ENCODE measurements at regions not wholly inside any gene's neighbourhood (a gene's known extent, or its start where the extent isn't known, plus 50 kb on each side); places are given as distances from the start of the nearest gene placed in this dataset.
"Not testable (repeated sequence)": the region's sequence is repeated elsewhere in the genome, so short reads cannot be mapped to it uniquely, and the experiment has no call there.

DNA sequence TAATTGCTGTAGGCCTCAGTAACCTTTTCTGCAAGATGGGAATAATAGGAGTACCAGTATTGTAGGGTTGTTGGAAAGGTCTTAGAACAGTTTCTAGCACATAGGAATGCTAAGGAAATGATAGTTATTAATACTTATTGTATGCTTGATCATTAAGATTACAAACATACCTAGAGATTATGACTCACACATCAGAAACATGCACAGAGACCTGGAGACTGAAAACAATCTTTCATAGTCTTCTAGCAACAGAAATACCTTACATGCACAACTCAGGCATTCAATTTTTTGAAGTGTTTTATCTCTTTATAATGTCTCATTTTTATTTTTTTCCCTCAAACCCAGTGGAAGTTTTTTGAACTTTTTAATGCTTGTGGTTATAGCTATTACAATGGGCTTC, 104.4 kb upstream of the ZBTB20 start:
- no peak for DNase-seq (ENCODE audit: extremely low read depth, low read depth)

DNA sequence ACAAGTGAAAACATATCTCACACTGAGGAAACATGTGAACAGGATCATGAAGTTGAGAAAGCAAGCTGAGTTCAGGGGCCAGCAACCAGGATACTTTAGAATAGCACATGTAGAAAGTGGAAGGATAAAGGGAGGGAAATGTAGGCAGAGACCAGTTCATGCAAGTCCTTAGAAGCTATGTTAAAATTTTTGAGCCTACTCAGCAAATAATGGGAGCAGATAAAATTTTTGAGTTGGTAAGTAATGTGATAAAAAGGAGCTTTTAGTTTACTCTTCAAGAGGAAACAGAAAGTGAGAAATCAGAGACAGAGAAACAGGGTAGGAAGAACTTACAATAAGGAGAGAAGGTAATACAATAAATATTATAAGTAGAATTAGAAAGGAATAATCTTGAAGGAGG, 105.6 kb upstream of the ZBTB20 start:
- no peak for DNase-seq (ENCODE audit: extremely low read depth, low read depth)

DNA sequence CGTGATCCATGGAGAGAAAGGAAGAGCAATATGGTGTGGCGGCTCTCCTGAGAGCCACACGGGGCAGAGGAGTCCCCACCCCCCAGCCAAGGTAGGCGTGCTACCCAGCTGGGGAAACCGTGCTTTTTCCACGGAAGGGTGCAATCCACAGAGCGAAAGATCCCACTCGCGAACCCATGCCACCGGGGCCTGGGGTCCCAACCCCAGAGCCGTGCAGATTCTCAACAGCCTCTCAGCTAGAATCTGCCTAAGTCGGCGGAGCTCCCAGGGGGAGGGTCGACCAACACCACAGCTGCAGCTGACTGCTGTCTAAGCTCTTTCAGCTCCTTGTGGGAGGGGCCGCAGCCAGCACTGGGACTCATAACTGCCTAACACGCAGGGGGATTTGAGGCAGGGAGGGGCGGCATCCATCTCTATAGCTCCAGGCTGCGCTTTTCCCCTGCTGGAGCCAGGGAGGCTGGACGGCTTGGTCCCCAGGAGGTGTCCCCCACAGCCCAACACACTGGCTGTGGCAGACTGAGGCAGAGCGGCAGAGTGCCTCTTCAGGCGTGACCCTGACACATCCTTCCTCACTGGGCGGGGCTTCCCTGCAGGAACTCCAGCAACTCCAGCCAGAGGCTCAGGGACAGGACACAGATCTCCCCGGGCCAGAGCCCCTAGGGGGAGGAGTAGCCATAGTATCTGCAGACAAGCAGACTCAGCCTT, 107.6 kb upstream of the ZBTB20 start:
- no peak for DNase-seq (ENCODE audit: extremely low read depth, low read depth)

DNA sequence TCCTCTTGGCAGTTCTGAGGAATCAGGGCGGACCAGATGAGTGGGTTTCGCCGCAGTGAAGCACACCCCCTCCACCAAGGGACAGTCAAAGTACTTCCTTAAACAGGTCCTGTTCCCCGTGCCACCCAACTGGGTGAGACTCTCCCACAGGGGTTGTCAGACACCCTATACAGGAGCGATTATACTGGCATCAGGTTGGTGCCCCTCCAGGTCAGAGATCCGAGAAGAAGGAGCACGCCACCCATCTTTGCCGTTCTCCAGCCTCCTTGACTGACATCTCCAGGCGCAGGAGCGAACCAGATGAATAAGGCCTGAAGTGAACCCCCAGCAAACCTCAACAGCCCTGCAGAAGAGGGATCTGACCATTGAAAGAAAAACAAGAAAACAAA, 108.1 kb upstream of the ZBTB20 start:
- DNase-seq (ENCODE audit: extremely low read depth, low read depth), result no peak

DNA sequence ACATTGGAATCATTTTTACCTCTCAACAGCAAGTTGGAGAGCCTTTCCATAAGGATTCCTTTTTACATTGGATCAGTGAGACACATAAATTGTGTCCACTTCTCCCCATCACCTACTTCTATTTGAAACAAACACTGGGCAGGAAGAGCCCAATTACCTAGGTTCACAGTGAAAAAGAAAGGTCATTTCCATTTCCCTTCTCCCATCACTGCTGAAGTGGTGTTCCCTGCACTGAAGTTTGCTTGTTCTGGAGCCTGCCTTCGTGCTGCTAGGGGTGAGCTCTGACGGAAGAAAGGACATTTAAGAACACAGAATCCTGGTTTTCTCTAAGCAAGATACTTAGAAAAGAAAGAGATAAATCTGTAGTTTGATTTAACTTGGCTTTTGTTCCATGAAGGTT, 123.8 kb upstream of the ZBTB20 start:
- DNase-seq (ENCODE audit: extremely low read depth, low read depth), result no peak

DNA sequence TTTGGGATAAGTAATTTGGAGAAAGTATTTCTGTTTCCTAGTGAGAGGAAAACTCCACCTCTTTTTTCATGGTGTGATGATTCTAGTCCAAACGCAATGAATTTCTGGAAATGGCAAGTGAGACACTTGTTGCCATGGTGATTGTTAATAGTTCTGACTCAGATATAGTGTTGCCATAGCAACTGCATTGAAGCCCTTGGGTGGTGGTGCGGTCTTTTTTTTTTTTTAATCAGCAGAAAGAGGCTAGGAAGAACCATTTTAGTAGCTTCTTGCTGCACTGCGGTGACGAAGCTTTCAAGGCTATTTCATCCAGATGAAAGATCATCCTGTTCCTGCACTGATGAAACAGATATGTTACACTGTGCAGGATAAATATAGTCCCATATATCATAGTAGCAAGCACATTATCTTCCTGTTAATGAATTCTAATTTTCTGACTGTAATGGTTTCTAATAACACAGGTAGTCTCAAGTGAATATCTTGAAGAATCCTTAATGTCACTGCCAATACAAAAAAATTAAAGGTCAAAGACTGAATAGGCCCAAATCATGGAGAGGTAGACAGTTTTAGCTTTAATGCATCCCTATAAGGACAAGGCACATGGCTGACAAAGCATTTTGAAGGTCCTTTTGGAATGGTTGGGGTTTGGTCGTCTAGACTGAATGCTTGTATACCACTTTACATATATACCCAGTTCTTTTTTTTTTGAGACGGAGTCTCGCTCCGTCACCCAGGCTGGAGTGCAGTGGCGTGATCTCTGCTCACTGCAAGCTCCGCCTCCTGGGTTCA, 125.1 kb upstream of the ZBTB20 start:
- no peak for DNase-seq (ENCODE audit: extremely low read depth, low read depth)

DNA sequence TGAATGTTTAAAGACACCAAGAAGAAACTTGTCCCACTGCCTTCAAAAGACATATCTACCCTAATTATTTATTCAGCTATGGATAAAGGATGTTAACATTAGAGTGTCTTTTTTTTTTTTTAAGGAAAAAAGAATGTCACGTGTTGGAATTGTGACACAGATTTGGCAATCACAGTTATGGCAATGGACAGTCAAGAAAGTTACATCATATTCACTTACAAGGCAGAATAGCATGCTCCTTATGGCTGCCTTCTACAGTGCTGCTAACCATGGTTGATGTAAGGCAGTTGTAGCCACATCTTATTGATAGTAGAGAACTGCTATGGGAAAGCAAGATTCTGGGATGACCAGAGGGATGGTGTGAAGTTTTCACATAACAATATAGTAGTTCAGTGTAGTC, 128.8 kb upstream of the ZBTB20 start:
- no peak for DNase-seq (ENCODE audit: extremely low read depth, low read depth)

DNA sequence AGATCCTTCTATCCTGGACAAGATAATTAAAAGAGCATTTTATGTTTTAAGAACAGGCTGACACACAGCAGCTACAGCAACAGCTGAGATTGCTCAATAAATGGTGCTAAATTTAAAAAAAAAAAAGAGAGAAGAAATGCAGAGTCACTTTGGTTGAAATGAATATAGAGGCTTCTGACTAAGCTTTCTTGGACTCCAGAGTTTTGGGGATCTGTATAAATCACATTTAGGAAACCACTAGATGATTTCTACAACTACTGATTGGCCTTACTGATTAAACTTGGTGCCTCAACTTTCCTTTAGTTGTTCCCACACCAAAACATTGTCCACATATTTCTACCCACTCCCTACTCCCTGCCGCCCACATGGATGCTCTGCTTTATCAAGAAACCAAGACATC, 132.9 kb upstream of the ZBTB20 start:
- DNase-seq (ENCODE audit: extremely low read depth, low read depth), result no peak

DNA sequence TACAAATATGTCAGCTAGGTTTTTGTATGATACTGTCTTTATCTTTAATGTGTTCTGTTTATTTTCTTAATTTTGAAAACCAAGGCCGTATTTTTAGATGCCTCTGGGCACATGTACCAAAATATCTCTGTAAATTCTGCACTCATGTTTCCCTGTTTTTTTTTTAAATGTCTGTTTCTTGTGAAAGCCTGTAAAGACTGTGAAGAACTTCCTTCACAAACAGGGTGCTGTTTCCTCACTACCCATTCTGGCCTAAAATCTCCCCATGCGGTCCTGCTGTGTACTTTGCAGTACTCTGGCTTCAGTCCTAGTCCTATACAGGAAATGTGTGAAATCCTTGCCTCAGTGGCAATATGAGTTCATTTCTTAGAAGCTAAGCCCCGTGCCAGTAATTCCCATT, 133.4 kb upstream of the ZBTB20 start:
- DNase-seq (ENCODE audit: extremely low read depth, low read depth), result no peak

DNA sequence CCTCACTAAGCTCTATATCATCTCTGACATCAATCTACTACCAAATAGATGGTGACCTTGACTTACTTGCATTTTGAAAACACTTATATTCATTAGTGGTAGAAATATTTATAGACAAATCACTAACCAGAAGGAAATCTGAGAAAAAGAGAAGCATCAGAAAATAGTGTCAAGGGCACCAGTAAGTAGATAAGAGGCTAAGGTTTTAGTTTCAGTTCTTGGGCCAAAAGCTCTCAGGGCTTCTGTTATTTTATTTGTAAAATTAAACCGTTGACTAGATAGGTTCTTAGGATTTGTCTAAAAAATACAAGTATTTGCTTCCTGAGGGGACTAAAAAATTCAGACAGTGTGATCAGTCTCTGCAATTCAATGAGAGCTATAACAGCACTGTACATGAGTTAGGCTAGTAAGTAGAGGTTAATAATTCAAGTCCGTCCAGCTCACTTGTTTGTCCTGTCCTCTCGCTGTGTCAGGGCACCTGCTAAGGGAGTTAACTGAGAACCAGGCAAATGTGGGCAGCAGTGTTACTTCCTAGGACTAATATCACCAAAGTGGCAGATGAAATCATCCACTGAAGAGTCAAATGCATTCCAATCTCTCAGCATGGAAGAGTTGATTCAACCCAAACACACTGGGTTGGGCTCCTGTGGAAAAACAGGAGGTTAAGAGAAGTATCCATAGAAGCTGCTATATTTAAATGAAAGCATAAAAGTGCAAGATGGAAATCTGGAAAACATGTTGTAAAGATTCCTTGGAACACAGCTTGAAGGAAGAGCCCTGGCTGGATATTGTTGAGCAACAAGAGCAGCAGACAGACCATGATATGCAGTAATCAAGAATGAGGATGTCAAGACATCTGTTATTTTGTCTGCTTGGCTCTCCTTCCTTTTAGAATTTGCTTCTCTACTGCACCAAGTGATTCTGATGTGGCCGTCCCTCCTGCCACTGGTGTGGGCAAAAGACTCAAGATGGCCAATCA, 134.9 kb upstream of the ZBTB20 start:
- DNase-seq (ENCODE audit: extremely low read depth, low read depth), result no peak

DNA sequence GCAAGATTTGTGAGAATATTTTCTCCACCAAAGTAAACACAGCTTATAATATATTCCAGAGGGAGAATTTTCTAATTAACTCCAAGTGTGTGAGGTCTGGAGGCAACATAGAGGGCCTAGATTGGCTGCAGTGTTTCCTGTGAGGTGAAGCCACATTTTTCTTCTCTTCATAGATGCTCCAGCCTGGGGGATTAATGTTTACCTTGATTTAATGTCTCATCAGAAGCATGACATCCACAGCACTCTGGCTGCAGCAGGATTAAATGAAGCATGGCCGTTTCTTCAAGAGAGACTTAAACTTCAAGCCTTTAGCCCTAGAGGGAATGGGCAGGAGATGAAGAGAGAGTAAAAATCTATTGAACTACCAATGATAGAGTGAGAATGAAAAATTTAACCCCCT, 137.9 kb upstream of the ZBTB20 start:
- DNase-seq (ENCODE audit: extremely low read depth, low read depth), result no peak

DNA sequence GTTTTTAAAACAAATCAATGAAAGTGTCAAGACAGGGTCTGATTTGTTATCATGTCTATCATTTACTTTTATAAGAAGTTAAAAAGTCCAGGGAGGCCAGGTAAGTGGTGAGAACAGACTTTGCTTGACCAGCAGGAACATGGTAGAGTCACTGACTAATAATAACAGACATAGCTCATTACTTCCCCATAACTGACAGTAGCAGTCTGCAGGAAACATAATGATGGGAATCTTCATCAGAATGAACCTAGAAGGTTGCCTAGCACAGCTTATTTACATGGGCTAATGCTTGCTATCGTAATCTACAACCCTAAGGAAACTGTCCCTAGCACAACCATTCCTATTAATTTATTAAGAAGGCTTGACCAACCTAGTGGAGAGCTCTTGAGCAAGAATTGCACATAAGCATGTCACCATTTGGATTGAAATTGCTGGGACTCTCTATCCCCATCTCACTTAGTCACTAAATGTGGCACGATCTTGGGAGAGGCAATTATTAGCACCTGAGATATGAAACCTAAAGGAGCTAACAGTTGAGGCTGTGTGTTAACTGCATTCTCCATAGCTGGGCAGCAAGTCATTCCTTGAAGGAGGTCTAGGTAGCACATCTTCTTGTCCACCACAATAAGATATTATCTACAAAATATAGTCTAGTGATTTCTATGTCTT, 139.6 kb upstream of the ZBTB20 start:
- no peak for DNase-seq (ENCODE audit: extremely low read depth, low read depth)

DNA sequence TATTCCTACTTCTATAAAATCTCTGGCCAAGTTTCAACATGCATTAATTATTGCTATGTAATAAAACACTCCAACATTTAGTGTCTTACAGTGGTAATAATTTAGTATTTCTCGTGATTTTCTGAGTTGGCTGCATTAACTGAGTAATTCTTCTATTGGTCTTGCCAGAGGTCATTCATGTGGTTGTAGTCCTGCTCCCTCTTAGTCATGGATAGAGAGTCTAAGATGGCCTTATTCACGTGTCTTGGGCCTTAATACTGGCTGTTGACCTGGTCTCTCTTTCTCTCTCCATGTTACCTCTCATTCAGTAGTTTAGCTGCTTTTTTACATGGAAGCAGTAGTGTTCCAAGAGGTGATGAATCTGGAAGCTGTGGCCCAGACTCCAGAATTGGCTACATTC, 140.1 kb upstream of the ZBTB20 start:
- no peak for DNase-seq (ENCODE audit: extremely low read depth, low read depth)

DNA sequence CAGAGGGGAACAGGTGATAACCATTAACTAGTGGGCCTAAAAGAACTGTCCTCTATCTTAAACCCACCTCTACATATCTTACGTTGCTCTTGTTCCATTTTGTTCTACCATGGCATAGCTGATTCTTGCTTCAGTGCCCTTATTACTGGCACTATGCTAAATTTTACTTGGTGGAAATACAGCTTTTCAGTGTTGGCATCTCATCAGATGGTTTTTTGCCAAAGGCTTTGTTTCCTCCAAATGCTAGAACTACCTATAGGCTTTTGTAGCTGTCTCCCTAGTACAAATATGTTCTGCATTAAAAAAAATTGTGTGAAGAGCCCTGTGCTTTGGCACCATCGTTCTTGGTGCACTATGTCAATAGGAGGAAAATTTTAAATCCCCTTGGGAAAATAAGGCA, 145.0 kb upstream of the ZBTB20 start:
- no peak for DNase-seq (ENCODE audit: extremely low read depth, low read depth)

DNA sequence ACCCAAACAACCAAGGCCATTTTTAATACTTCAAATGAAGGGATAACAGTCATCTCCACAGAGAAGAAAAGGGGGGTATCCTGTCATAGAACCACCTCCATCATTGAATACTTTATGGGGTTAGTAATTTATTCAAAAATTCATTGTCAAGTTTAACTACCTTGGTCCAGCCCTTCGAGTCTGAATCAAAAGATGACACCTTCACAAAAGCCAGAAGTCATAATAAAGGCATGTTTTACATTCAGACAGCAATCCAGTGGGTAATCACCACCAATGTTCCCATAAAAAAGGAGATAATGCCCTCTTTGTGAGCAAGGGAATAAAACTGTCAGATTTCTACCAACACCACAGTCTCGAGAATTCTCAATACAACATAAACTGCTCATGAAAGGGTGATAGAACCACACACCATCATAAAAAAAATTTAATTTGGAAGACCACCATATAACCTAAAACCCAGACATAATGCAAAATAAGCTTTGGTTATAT, 145.6 kb upstream of the ZBTB20 start:
- DNase-seq (ENCODE audit: extremely low read depth, low read depth), result no peak

DNA sequence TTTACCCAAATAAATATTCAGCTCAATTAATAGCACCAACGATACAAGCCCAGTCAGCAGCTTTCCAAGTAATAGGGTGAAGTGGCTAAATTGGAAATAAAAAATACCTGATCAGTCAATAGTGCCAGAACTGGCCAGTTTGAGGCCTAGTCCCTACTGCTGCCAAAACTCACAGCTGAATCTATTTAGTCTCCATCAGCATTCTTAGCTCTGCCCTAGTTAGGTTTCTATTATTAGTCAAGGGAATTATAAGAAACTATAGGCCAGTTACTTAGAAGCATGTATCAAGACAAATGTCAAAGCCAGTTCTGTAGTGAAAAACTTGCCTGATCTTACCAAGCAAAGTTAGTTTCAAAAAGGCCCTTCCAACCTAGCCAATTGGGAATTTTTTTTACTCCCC, 146.2 kb upstream of the ZBTB20 start:
- DNase-seq (ENCODE audit: extremely low read depth, low read depth), result no peak

DNA sequence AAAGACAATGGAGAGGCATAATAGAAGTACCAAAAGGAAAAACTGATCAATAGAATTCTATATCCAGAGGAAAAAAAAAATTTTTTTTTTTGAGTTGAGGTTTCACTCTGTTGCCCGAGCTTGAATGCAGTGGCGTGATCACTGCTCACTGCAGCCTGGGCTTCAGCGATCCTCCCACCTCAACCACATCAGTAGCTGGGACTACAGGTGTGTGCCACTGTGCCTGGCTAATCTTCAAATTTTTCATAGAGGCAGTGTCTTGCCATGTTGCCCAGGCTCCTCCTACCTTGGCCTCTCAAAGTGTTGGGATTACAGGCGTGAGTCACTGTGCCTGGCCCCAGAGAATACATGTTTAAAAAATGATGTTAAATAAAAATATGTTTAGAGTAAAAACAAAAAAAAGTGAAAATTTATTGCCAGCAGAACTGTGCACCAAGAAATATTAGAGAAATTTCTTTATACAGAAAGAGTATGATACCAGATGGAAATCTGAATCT, 154.3 kb upstream of the ZBTB20 start:
- DNase-seq (ENCODE audit: extremely low read depth, low read depth), result no peak

DNA sequence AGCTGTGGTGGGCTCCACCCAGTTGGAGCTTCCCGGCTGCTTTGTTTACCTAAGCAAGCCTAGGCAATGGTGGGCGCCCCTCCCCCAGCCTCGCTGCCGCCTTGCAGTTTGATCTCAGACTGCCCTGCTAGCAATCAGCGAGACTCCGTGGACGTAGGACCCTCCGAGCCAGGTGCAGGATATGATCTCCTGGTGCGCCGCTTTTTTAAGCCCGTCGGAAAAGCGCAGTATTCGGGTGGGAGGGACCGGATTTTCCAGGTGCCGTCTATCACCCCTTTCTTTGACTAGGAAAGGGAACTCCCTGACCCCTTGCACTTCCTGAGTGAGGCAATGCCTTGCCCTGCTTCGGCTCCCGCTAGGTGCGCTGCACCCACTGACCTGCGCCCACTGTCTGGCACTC, 170.9 kb upstream of the ZBTB20 start:
- not testable (repeated sequence) for DNase-seq (ENCODE audit: extremely low read depth, low read depth)

DNA sequence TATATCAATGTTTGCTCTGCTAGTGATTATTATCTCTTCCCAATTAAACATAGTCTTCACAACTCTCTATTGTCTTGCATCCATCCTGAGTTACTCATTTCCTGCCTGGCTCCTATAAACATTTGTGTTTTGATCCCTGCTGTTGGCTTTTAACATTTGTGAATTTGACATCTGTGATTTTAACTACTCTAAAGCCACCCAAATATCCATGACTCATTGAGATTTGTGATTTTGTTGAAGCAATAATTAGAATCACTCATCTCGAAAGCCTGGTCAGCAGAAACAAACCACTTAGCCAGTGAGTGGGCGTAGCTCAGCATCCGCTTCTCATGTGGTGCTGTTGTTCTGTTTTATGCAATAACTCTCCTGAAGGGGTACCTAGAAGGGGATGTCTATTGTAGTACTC, 174.3 kb upstream of the ZBTB20 start:
- DNase-seq (ENCODE audit: extremely low read depth, low read depth), result no peak

DNA sequence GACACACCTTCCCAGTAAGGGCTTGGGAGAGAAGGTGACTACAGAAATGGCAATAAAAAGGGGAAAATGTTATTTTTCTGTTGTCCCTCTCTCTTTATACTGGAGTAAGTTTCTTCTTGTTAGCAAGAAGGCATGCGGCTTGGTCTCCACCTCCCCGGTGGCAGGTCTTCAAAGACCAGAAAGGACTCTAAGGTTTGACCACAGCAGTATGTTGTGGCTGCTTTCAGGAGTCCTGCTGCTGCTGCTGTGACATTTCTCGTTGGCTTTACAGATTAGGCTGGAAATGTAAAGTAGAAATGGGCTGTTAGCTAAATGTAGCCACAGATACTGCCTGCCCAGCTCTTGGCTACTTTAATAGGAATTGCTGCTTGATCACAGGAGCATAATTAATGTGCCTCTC, 175.8 kb upstream of the ZBTB20 start:
- no peak for DNase-seq (ENCODE audit: extremely low read depth, low read depth)
